IPS-NIHi7 (cell line): ENCODE measurements at regions not wholly inside any gene's neighbourhood (a gene's known extent, or its start where the extent isn't known, plus 50 kb on each side); places are given as distances from the start of the nearest gene placed in this dataset.
"Not testable (repeated sequence)": the region's sequence is repeated elsewhere in the genome, so short reads cannot be mapped to it uniquely, and the experiment has no call there.

ENCODE experiments used
- DNase-seq: peaks from one replicate; pipeline ENCODE4 v3.0.0; 2012; ENCODE audit warnings: mixed read lengths; ENCODE audit errors: extremely low spot score

GRCh38 chr13:33550885-33551284 lies 265.3 kb upstream of the STARD13 start:
- no peak for DNase-seq

GRCh38 chr13:33554919-33555791 lies 262.8 kb upstream of the RFC3 start:
- DNase-seq = peak; percentile 13

- no peak for DNase-seq
Observed at GRCh38 chr13:33556828-33557227, 261.1 kb upstream of the RFC3 start.

- no peak for DNase-seq
Observed at GRCh38 chr13:33560726-33561125, 257.2 kb upstream of the RFC3 start.

- DNase-seq = no peak
Observed at GRCh38 chr13:33561627-33562026, 256.3 kb upstream of the RFC3 start.

- DNase-seq = no peak
Observed at GRCh38 chr13:33571618-33572017, 246.3 kb upstream of the RFC3 start.

GRCh38 chr13:33572322-33572721 lies 245.6 kb upstream of the RFC3 start:
- not testable (repeated sequence) for DNase-seq

GRCh38 chr13:33575378-33575777 lies 242.6 kb upstream of the RFC3 start:
- DNase-seq = no peak

- DNase-seq = no peak
Observed at GRCh38 chr13:33577007-33577406, 240.9 kb upstream of the RFC3 start.

GRCh38 chr13:33578786-33579185 lies 239.2 kb upstream of the RFC3 start:
- DNase-seq = no peak

GRCh38 chr13:33582121-33582520 lies 235.8 kb upstream of the RFC3 start:
- DNase-seq = no peak

- no peak for DNase-seq
Observed at GRCh38 chr13:33583398-33583797, 234.6 kb upstream of the RFC3 start.

- DNase-seq = no peak
Observed at GRCh38 chr13:33590936-33591335, 227.0 kb upstream of the RFC3 start.

- peak; percentile 47 for DNase-seq
Observed at GRCh38 chr13:33606692-33607091, 211.3 kb upstream of the RFC3 start.

- peak; percentile 65 for DNase-seq
Observed at GRCh38 chr13:33610438-33611120, 207.4 kb upstream of the RFC3 start.

GRCh38 chr13:33611121-33611805 lies 206.7 kb upstream of the RFC3 start:
- DNase-seq = no peak

GRCh38 chr13:33612641-33613638 lies 205.0 kb upstream of the RFC3 start:
- DNase-seq = no peak

- DNase-seq = no peak
Observed at GRCh38 chr13:33615436-33615835, 202.5 kb upstream of the RFC3 start.

GRCh38 chr13:33616130-33616529 lies 201.8 kb upstream of the RFC3 start:
- no peak for DNase-seq

- no peak for DNase-seq
Observed at GRCh38 chr13:33617055-33617454, 200.9 kb upstream of the RFC3 start.

GRCh38 chr13:33624253-33624652 lies 193.7 kb upstream of the RFC3 start:
- DNase-seq = no peak
